Skeletal muscle satellite cell (primary cell): ENCODE measurements at regions not wholly inside any gene's neighbourhood (a gene's known extent, or its start where the extent isn't known, plus 50 kb on each side); places are given as distances from the start of the nearest gene placed in this dataset.

Experiments
- H3K27me3 ChIP-seq: 2 replicates; pipeline ENCODE4 v1.7.0; 2013; ENCODE audit warnings: low read length; ENCODE audit not compliant: control insufficient read depth, insufficient read depth
- H3K36me3 ChIP-seq: 2 replicates; pipeline ENCODE4 v1.7.0; 2013; ENCODE audit warnings: mild to moderate bottlenecking, control low read depth, low read length; ENCODE audit not compliant: insufficient read depth
- H3K4me1 ChIP-seq: 2 replicates; pipeline ENCODE4 v1.7.0; 2013; ENCODE audit warnings: low read length; ENCODE audit not compliant: control insufficient read depth, insufficient read depth
- H3K4me2 ChIP-seq: 2 replicates; pipeline ENCODE4 v1.7.0; 2013; ENCODE audit warnings: mild to moderate bottlenecking, low read length
- H3K4me3 ChIP-seq: 2 replicates; pipeline ENCODE4 v1.7.0; 2013; ENCODE audit warnings: low read length
- H3K9ac ChIP-seq: 2 replicates; pipeline ENCODE4 v1.7.0; 2013; ENCODE audit warnings: mild to moderate bottlenecking, low read depth, low read length, moderate library complexity
- H3K9me3 ChIP-seq: replicated peaks from 2 replicates; pipeline ENCODE4 v1.7.0; 2013; ENCODE audit warnings: mild to moderate bottlenecking, control low read depth, low read length

GRCh38 chr16:54366943-54367342 is 80.4 kb upstream of the IRX3 start:
- Histone ChIP-seq H3K4me2 (no peak overlapping the region), H3K4me1 (peaks cover 9% of the 10 kb centered on the region), H3K9ac (no peak overlapping the region), H3K4me3 (no peak overlapping the region), H3K27me3 (no peaks in the 10 kb centered on the region), H3K36me3 (no peaks in the 10 kb centered on the region), H3K9me3 (no peaks in the 10 kb centered on the region)

- Histone ChIP-seq H3K4me3 (no peak overlapping the region), H3K27me3 (no peaks in the 10 kb centered on the region), H3K9me3 (no peaks in the 10 kb centered on the region), H3K4me2 (no peak overlapping the region), H3K36me3 (no peaks in the 10 kb centered on the region), H3K9ac (no peak overlapping the region), H3K4me1 (peaks cover 7% of the 10 kb centered on the region)
Observed at GRCh38 chr16:54365990-54366634, 79.5 kb upstream of the IRX3 start.

- Histone ChIP-seq H3K27me3 (no peaks in the 10 kb centered on the region), H3K36me3 (no peaks in the 10 kb centered on the region), H3K4me2 (no peak overlapping the region), H3K9me3 (no peaks in the 10 kb centered on the region), H3K4me3 (no peak overlapping the region), H3K9ac (no peak overlapping the region), H3K4me1 (no peaks in the 10 kb centered on the region)
Observed at GRCh38 chr16:54363766-54364165, 77.2 kb upstream of the IRX3 start.

GRCh38 chr16:54362591-54363206 is 76.1 kb upstream of the IRX3 start:
- H3K4me3 ChIP-seq, result no peak overlapping the region
- no peaks in the 10 kb centered on the region for H3K36me3 ChIP-seq
- H3K4me1 ChIP-seq, result no peaks in the 10 kb centered on the region
- H3K27me3 ChIP-seq, result no peaks in the 10 kb centered on the region
- no peak overlapping the region for H3K4me2 ChIP-seq
- H3K9ac ChIP-seq, result no peak overlapping the region
- no peaks in the 10 kb centered on the region for H3K9me3 ChIP-seq

GRCh38 chr16:54361246-54361645 is 74.7 kb upstream of the IRX3 start:
- Histone ChIP-seq H3K36me3 (no peaks in the 10 kb centered on the region), H3K9ac (no peak overlapping the region), H3K27me3 (no peaks in the 10 kb centered on the region)

GRCh38 chr16:54360681-54361080 is 74.1 kb upstream of the IRX3 start:
- H3K4me2 ChIP-seq, result no peak overlapping the region
- no peaks in the 10 kb centered on the region for H3K27me3 ChIP-seq
- H3K36me3 ChIP-seq, result no peaks in the 10 kb centered on the region
- no peak overlapping the region for H3K9ac ChIP-seq
- no peaks in the 10 kb centered on the region for H3K9me3 ChIP-seq
- H3K4me1 ChIP-seq, result peaks cover 8% of the 10 kb centered on the region
- H3K4me3 ChIP-seq, result no peak overlapping the region

More at GRCh38 chr16:54361246-54361645, 74.7 kb upstream of the IRX3 start:
- Histone ChIP-seq H3K4me3 (no peak overlapping the region), H3K9me3 (no peaks in the 10 kb centered on the region), H3K4me2 (no peak overlapping the region), H3K4me1 (peaks cover 5% of the 10 kb centered on the region)

- Histone ChIP-seq H3K4me2 (no peak overlapping the region), H3K27me3 (no peaks in the 10 kb centered on the region), H3K4me1 (peaks cover 8% of the 10 kb centered on the region)
Observed at GRCh38 chr16:54359555-54359954, 73.0 kb upstream of the IRX3 start.

GRCh38 chr16:54359081-54359480 is 72.5 kb upstream of the IRX3 start:
- Histone ChIP-seq H3K4me1 (peaks cover 8% of the 10 kb centered on the region), H3K9ac (no peak overlapping the region), H3K4me2 (no peak overlapping the region), H3K36me3 (no peaks in the 10 kb centered on the region), H3K4me3 (no peak overlapping the region), H3K9me3 (peaks cover 6% of the 10 kb centered on the region), H3K27me3 (no peaks in the 10 kb centered on the region)

More at GRCh38 chr16:54359555-54359954, 73.0 kb upstream of the IRX3 start:
- Histone ChIP-seq H3K4me3 (no peak overlapping the region), H3K9ac (no peak overlapping the region), H3K36me3 (no peaks in the 10 kb centered on the region), H3K9me3 (peaks cover 4% of the 10 kb centered on the region)

- no peak overlapping the region for H3K4me3 ChIP-seq
- H3K9ac ChIP-seq, result no peak overlapping the region
- H3K4me1 ChIP-seq, result peaks cover 8% of the 10 kb centered on the region
- no peaks in the 10 kb centered on the region for H3K27me3 ChIP-seq
- H3K9me3 ChIP-seq, result peaks cover 11% of the 10 kb centered on the region
- no peaks in the 10 kb centered on the region for H3K36me3 ChIP-seq
- H3K4me2 ChIP-seq, result no peak overlapping the region
Observed at GRCh38 chr16:54356391-54356790, 69.8 kb upstream of the IRX3 start.

GRCh38 chr16:54355251-54355650 is 68.7 kb upstream of the IRX3 start:
- Histone ChIP-seq H3K36me3 (no peaks in the 10 kb centered on the region), H3K4me3 (no peak overlapping the region), H3K9ac (no peak overlapping the region), H3K4me1 (peaks cover 8% of the 10 kb centered on the region), H3K9me3 (peaks cover 11% of the 10 kb centered on the region), H3K27me3 (no peaks in the 10 kb centered on the region), H3K4me2 (no peak overlapping the region)

GRCh38 chr16:54353097-54353496 is 66.5 kb upstream of the IRX3 start:
- Histone ChIP-seq H3K9ac (no peak overlapping the region), H3K4me2 (no peak overlapping the region), H3K9me3 (peaks cover 11% of the 10 kb centered on the region), H3K4me3 (no peak overlapping the region), H3K36me3 (no peaks in the 10 kb centered on the region), H3K27me3 (no peaks in the 10 kb centered on the region), H3K4me1 (peaks cover 8% of the 10 kb centered on the region)

- Histone ChIP-seq H3K9ac (no peak overlapping the region), H3K27me3 (no peaks in the 10 kb centered on the region), H3K36me3 (no peaks in the 10 kb centered on the region), H3K9me3 (peaks cover 11% of the 10 kb centered on the region), H3K4me2 (no peak overlapping the region), H3K4me1 (peaks cover 3% of the 10 kb centered on the region), H3K4me3 (no peak overlapping the region)
Observed at GRCh38 chr16:54351171-54351570, 64.6 kb upstream of the IRX3 start.
